NOMO-1 treated with dmso at 0.1 percent for 144 hours (cell line): ENCODE measurements at regions not wholly inside any gene's neighbourhood (a gene's known extent, or its start where the extent isn't known, plus 50 kb on each side); places are given as distances from the start of the nearest gene placed in this dataset.
"Not testable (repeated sequence)": the region's sequence is repeated elsewhere in the genome, so short reads cannot be mapped to it uniquely, and the experiment has no call there.

ENCODE experiments used
- DNase-seq: peaks from one replicate; lab custom pipeline; 2025; ENCODE audit not compliant: unreplicated experiment; lab: John Stamatoyannopoulos, UW

DNA sequence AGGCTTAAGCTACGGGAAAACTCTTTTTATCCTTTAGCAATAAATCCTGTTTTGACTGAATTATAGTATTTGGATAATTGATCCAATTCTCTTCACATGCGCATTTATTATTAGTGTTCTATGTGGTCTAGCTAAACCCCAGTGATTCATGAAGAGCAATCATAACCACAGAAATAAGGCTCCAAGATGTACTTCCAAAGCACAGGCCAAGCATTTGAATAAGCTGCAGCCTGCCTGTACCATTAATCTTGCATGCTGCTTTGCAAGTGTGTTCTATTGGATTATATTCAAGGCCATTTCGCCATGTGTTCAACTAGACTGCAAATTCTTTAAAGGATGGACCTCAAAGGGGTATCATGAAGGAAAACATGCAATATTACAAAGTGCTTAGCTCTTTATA lies 385.2 kb upstream of the FAT1 start:
- DNase-seq, result no peak

DNA sequence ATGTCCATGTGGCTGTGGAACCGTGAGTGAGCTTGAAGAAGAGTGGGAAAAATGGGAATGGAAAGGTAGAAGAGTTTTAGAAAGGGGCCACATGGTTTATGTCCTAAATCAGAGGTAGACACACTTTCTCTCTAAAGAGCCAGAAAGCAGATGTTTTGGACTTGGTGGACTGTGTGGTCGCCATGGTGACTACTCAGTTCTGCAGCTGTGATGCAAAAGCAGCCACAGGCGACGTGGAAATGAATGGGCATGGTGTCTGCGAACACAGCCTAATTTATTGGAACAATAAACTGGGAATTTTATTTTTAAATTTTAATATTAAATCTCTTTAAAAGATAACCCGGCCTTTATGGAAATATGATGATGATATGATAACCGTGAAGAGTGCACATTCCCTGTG lies 386.0 kb upstream of the FAT1 start:
- no peak for DNase-seq

- no peak for DNase-seq
These were observed 394.5 kb upstream of the FAT1 start for GRCh38 chr4:187118166-187118565.

DNA sequence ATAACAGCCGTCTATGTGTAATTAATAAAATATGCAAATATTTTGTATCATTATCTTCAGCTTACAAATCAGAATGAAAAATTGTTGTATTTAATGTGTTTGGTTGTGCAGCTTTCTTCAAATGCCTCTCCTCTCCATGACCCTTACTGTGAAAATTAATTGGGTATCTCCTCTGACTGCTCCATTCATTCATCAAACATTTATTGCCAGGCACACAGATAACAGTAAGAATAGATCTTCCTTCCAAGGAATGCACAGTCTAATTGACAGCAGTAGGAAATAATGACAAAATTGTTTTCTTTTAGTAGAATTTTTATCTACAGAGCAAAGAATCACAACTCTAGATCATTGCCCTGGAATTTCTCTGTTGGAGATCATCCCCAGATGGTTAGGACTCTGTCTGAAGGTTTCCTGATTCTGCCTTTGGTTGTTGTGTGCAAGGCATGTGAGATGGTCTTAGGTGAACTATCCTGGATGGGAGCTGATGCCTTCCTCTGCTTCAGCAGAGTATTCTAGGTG lies 395.0 kb upstream of the FAT1 start:
- DNase-seq, result no peak

GRCh38 chr4:187124331-187124730 lies 400.7 kb upstream of the FAT1 start:
- DNase-seq, result no peak

- DNase-seq, result no peak
These were observed 401.4 kb upstream of the FAT1 start for GRCh38 chr4:187125062-187125461.

GRCh38 chr4:187127456-187127855 lies 403.8 kb upstream of the FAT1 start:
- no peak for DNase-seq

DNA sequence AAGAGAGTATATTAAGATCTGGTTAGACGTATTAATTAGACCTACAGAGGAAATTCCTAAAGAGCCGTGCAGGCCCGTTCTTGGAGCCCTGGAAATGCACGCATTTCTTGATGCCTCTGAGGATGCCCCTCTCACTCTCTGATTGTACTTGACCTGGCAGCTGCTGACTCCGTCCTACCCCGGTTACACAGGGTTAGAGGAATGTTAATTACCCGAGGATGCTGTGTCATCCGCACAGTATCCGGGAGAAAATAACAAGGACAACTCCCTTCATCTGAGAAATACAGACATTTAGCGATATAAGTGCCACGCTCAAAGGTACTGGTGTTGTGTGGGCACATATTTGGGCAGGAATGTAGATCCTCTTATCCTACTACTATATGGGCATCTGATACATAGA lies 404.6 kb upstream of the FAT1 start:
- no peak for DNase-seq

DNA sequence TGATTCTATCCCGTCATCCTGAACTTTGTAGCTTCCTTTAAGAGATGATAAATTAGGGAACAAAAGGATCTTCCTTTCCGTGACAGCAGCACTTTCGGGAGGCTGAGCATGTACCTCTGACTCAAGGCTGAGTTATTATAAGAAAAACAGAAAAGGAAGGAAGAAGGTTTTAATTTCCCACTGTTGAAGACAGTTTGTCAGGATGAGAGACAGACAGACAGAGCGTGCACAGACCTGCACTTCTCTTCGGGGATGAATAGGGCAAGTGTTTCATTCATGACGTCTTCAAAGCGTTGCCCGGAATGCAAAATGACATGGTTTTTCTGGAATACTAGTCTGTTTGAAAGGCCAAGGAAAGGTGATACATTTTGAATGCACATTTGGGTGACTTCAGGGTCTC lies 405.3 kb upstream of the FAT1 start:
- DNase-seq, result no peak

GRCh38 chr4:187131826-187132225 lies 408.2 kb upstream of the FAT1 start:
- DNase-seq, result not testable (repeated sequence)

DNA sequence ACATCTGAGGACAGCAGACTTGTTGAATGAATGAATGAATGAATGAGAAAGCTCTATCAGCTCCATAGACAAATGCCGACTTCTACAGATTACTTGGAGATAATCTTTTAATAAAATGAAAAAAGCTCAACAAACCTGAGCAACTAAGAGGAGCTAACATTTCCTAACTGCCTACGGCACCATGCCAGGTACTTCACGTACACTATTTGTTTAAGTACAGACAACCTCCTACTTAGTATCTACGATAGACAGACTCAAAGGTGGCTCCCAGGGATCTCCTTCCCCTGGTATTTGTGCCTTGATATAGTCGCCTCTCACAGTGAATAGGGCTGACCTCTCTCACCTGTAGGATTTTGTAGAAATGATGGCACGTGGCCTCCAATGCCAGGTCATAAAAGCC lies 412.2 kb upstream of the FAT1 start:
- DNase-seq, result no peak

DNA sequence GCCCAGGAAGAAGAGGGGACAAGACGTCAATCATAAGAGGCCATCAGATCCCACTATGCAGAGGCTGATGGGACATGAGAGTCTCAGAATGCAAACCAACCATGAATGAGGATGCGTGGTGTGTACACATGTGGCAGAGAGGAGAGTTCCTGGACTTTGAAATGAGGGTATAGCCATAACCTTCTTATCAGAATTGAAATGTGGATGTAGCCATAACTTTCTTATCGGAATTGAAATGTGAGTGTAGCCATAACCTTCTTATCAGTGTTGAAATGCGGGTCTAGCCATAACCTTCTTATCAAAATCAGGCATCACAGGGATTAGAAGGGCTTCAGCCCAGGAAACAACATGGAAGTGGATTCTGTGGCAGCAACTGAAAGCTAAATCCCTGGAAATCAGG lies 415.5 kb upstream of the FAT1 start:
- DNase-seq, result no peak

- no peak for DNase-seq
These were observed 417.4 kb upstream of the FAT1 start for GRCh38 chr4:187141101-187141500.

- DNase-seq, result no peak
These were observed 425.7 kb upstream of the FAT1 start for GRCh38 chr4:187149229-187149945.

DNA sequence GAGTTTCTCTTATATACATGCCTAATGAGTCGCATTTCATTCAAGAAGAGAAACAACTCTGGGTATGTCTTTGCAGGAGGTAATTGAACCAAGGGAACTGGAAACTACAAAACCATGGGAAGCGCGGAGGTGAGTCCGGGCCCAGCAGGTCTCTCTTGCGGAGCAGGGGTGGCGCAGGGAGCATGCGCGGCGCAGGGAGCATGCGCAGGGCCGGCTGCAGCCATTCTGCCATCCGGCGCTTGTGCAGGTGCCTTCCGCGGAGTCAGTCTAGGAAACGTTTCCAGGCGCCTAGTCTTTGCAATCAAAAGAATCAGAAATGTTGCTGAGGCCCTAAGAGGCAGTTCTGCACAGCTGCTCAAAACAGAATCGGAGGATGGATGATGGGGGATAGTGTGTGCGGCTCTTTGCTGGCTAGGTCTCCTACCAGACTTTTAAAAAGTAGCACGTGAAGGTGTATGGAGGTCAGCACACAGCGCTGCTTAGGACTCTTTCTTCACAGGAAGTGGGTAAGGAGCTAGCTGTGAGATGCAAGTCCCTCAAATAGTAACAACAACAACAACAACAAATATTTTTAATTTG lies 433.8 kb upstream of the FAT1 start:
- no peak for DNase-seq

- no peak for DNase-seq
These were observed 434.3 kb upstream of the FAT1 start for GRCh38 chr4:187158003-187158402.

- DNase-seq, result no peak
These were observed 436.8 kb upstream of the FAT1 start for GRCh38 chr4:187160486-187160885.

GRCh38 chr4:187166886-187167512 lies 443.3 kb upstream of the FAT1 start:
- DNase-seq, result no peak

- DNase-seq, result no peak
These were observed 448.2 kb upstream of the FAT1 start for GRCh38 chr4:187171706-187172339.

DNA sequence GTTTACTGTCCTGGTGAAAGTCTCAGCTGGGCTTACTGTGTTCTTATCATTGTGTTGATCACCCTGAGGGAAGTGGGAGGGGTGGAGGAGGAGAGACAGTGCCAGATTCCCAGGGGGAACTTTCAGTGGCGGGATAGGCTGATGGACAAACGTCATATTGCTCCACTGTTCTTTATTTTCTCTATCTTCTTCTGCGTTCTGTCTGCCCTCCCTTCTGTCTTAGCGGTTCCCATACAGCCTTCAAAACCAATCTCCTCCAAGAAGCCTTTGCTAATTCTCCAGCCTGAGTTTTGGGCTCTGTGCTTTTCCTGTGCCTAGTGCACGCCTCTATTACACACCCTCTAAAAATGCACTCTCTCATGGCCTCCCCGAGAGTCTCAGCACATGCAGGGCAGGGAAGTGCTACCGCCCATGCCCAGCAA lies 448.7 kb upstream of the FAT1 start:
- no peak for DNase-seq

DNA sequence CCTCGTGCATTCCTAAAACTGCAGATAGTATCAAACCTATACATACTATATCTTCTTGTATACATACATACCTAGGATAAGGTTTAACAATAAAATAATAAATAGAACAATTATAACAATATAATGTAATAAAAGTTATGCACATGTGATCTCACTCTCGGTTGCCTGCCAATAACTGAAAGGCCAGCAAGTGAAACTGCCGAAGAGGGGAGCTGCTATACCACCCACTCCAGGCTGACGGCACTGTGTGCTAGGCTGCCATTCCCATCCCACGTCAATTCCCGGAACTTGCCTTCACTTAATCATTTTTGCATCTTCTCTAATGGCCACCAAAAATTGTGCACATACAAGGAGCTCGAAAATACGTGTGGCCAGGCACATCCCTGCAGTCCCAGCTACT lies 451.1 kb upstream of the FAT1 start:
- DNase-seq, result no peak

- DNase-seq, result no peak
These were observed 451.5 kb upstream of the FAT1 start for GRCh38 chr4:187175197-187175596.
